ENCODE measurements at regions not wholly inside any gene's neighbourhood (a gene's known extent, or its start where the extent isn't known, plus 50 kb on each side); places are given as distances from the start of the nearest gene placed in this dataset.

GRCh38 chr1:8109216-8109615 is 83.1 kb upstream of the ERRFI1 start:
- no peaks in the 10 kb centered on the region for H3K27me3 ChIP-seq (ENCODE audit: insufficient read depth, low read length)
- H3K4me3 ChIP-seq (ENCODE audit: low read length), result no peak overlapping the region
- 0 out of 2 replicates have a peak, but pooled peaks cover 3% of the 10 kb centered on the region for H3K9me3 ChIP-seq (ENCODE audit: insufficient read depth, low read depth, low read length)
- H3K4me1 ChIP-seq (ENCODE audit: insufficient read depth, low read length), result peaks cover 3% of the 10 kb centered on the region; the same call in 1 of the 2 replicates
- no peaks in the 10 kb centered on the region for H3K36me3 ChIP-seq (ENCODE audit: insufficient read depth, low read length)
- H3K9ac ChIP-seq (ENCODE audit: low read depth, low read length), result no peak overlapping the region
- 93% methylated on average over 4 of the region's 4 CpGs for WGBS
- H3K27ac ChIP-seq (ENCODE audit: low read depth, low read length), result no peak overlapping the region

GRCh38 chr1:8107897-8108296 is 81.8 kb upstream of the ERRFI1 start:
- Histone ChIP-seq H3K9me3 (ENCODE audit: insufficient read depth, low read depth, low read length) (0 out of 2 replicates have a peak, but pooled peaks cover 3% of the 10 kb centered on the region), H3K36me3 (ENCODE audit: insufficient read depth, low read length) (no peaks in the 10 kb centered on the region), H3K4me3 (ENCODE audit: low read length) (no peak overlapping the region), H3K27ac (ENCODE audit: low read depth, low read length) (no peak overlapping the region), H3K4me1 (ENCODE audit: insufficient read depth, low read length) (no peaks in the 10 kb centered on the region), H3K9ac (ENCODE audit: low read depth, low read length) (no peak overlapping the region), H3K27me3 (ENCODE audit: insufficient read depth, low read length) (no peaks in the 10 kb centered on the region)
- 97% methylated on average over 4 of the region's 4 CpGs for WGBS

- H3K9ac ChIP-seq (ENCODE audit: low read depth, low read length), result no peak overlapping the region
- H3K27ac ChIP-seq (ENCODE audit: low read depth, low read length), result no peak overlapping the region
- no peaks in the 10 kb centered on the region for H3K9me3 ChIP-seq (ENCODE audit: insufficient read depth, low read depth, low read length)
- 84% methylated on average over 16 of the region's 16 CpGs for WGBS
- H3K4me3 ChIP-seq (ENCODE audit: low read length), result no peak overlapping the region
- H3K27me3 ChIP-seq (ENCODE audit: insufficient read depth, low read length), result no peaks in the 10 kb centered on the region
- no peaks in the 10 kb centered on the region for H3K4me1 ChIP-seq (ENCODE audit: insufficient read depth, low read length)
- no peaks in the 10 kb centered on the region for H3K36me3 ChIP-seq (ENCODE audit: insufficient read depth, low read length)
Measured at GRCh38 chr1:8104278-8105236, 78.4 kb upstream of the ERRFI1 start.

- H3K27me3 ChIP-seq (ENCODE audit: insufficient read depth, low read length), result no peaks in the 10 kb centered on the region
- no peaks in the 10 kb centered on the region for H3K36me3 ChIP-seq (ENCODE audit: insufficient read depth, low read length)
- no peak overlapping the region for H3K4me3 ChIP-seq (ENCODE audit: low read length)
- WGBS, result 96% methylated on average over 5 of the region's 5 CpGs
- H3K9ac ChIP-seq (ENCODE audit: low read depth, low read length), result no peak overlapping the region
- H3K9me3 ChIP-seq (ENCODE audit: insufficient read depth, low read depth, low read length), result no peaks in the 10 kb centered on the region
- peaks cover 14% of the 10 kb centered on the region; the same call in 1 of the 2 replicates for H3K4me1 ChIP-seq (ENCODE audit: insufficient read depth, low read length)
- H3K27ac ChIP-seq (ENCODE audit: low read depth, low read length), result no peak overlapping the region
Measured at GRCh38 chr1:8097908-8098307, 71.8 kb upstream of the ERRFI1 start.

- peaks cover 14% of the 10 kb centered on the region; the same call in 1 of the 2 replicates for H3K4me1 ChIP-seq (ENCODE audit: insufficient read depth, low read length)
- H3K36me3 ChIP-seq (ENCODE audit: insufficient read depth, low read length), result no peaks in the 10 kb centered on the region
- no peaks in the 10 kb centered on the region for H3K9me3 ChIP-seq (ENCODE audit: insufficient read depth, low read depth, low read length)
- no peak overlapping the region for H3K9ac ChIP-seq (ENCODE audit: low read depth, low read length)
- H3K27ac ChIP-seq (ENCODE audit: low read depth, low read length), result no peak overlapping the region
- no peaks in the 10 kb centered on the region for H3K27me3 ChIP-seq (ENCODE audit: insufficient read depth, low read length)
- WGBS, result 75% methylated on average over 6 of the region's 6 CpGs
- H3K4me3 ChIP-seq (ENCODE audit: low read length), result no peak overlapping the region
Measured at GRCh38 chr1:8097077-8097799, 71.1 kb upstream of the ERRFI1 start.

- Histone ChIP-seq H3K9me3 (ENCODE audit: insufficient read depth, low read depth, low read length) (no peaks in the 10 kb centered on the region), H3K27me3 (ENCODE audit: insufficient read depth, low read length) (no peaks in the 10 kb centered on the region), H3K4me1 (ENCODE audit: insufficient read depth, low read length) (peaks cover 14% of the 10 kb centered on the region; the same call in 1 of the 2 replicates), H3K36me3 (ENCODE audit: insufficient read depth, low read length) (no peaks in the 10 kb centered on the region), H3K27ac (ENCODE audit: low read depth, low read length) (no peak overlapping the region), H3K4me3 (ENCODE audit: low read length) (no peak overlapping the region), H3K9ac (ENCODE audit: low read depth, low read length) (no peak overlapping the region)
- 93% methylated on average over 12 of the region's 12 CpGs for WGBS
Measured at GRCh38 chr1:8096105-8097011, 70.2 kb upstream of the ERRFI1 start.

- H3K4me1 ChIP-seq (ENCODE audit: insufficient read depth, low read length), result peaks cover 14% of the 10 kb centered on the region; the same call in 1 of the 2 replicates
- no peaks in the 10 kb centered on the region for H3K36me3 ChIP-seq (ENCODE audit: insufficient read depth, low read length)
- H3K27me3 ChIP-seq (ENCODE audit: insufficient read depth, low read length), result no peaks in the 10 kb centered on the region
- no peak overlapping the region for H3K9ac ChIP-seq (ENCODE audit: low read depth, low read length)
- no peak overlapping the region for H3K27ac ChIP-seq (ENCODE audit: low read depth, low read length)
- 94% methylated on average over 5 of the region's 5 CpGs for WGBS
- H3K4me3 ChIP-seq (ENCODE audit: low read length), result no peak overlapping the region
- no peaks in the 10 kb centered on the region for H3K9me3 ChIP-seq (ENCODE audit: insufficient read depth, low read depth, low read length)
Measured at GRCh38 chr1:8095584-8095983, 69.5 kb upstream of the ERRFI1 start.

GRCh38 chr1:8094481-8095241 is 68.6 kb upstream of the ERRFI1 start:
- H3K27ac ChIP-seq (ENCODE audit: low read depth, low read length), result no peak overlapping the region
- H3K9me3 ChIP-seq (ENCODE audit: insufficient read depth, low read depth, low read length), result no peaks in the 10 kb centered on the region
- H3K4me3 ChIP-seq (ENCODE audit: low read length), result no peak overlapping the region
- 89% methylated on average over 18 of the region's 18 CpGs for WGBS
- H3K27me3 ChIP-seq (ENCODE audit: insufficient read depth, low read length), result no peaks in the 10 kb centered on the region
- H3K9ac ChIP-seq (ENCODE audit: low read depth, low read length), result no peak overlapping the region
- peaks cover 14% of the 10 kb centered on the region; the same call in 1 of the 2 replicates for H3K4me1 ChIP-seq (ENCODE audit: insufficient read depth, low read length)
- H3K36me3 ChIP-seq (ENCODE audit: insufficient read depth, low read length), result no peaks in the 10 kb centered on the region

GRCh38 chr1:8093221-8093980 is 67.3 kb upstream of the ERRFI1 start:
- H3K9ac ChIP-seq (ENCODE audit: low read depth, low read length), result no peak overlapping the region
- no peaks in the 10 kb centered on the region for H3K9me3 ChIP-seq (ENCODE audit: insufficient read depth, low read depth, low read length)
- H3K27ac ChIP-seq (ENCODE audit: low read depth, low read length), result no peak overlapping the region
- H3K4me1 ChIP-seq (ENCODE audit: insufficient read depth, low read length), result peaks cover 14% of the 10 kb centered on the region; the same call in 1 of the 2 replicates
- no peak overlapping the region for H3K4me3 ChIP-seq (ENCODE audit: low read length)
- 95% methylated on average over 10 of the region's 10 CpGs for WGBS
- H3K36me3 ChIP-seq (ENCODE audit: insufficient read depth, low read length), result no peaks in the 10 kb centered on the region
- no peaks in the 10 kb centered on the region for H3K27me3 ChIP-seq (ENCODE audit: insufficient read depth, low read length)

All from HUES64 (cell line).